Hematopoietic multipotent progenitor cell (in vitro differentiated cells): ENCODE measurements at regions not wholly inside any gene's neighbourhood (a gene's known extent, or its start where the extent isn't known, plus 50 kb on each side); places are given as distances from the start of the nearest gene placed in this dataset.

Source experiments
- DNase-seq, 3 donors: peaks; one replicate each; pipeline ENCODE4 v3.0.0-alpha.2; 2011 to 2015; ENCODE audit warnings: low read depth in 2 of 3, low spot score in 2 of 3

GRCh38 chr4:125994024-125994423 lies 679.3 kb downstream of the FAT4 start:
- no peak for DNase-seq

- DNase-seq, result no peak
Observed at GRCh38 chr4:125994430-125994829, 679.7 kb downstream of the FAT4 start.

DNA sequence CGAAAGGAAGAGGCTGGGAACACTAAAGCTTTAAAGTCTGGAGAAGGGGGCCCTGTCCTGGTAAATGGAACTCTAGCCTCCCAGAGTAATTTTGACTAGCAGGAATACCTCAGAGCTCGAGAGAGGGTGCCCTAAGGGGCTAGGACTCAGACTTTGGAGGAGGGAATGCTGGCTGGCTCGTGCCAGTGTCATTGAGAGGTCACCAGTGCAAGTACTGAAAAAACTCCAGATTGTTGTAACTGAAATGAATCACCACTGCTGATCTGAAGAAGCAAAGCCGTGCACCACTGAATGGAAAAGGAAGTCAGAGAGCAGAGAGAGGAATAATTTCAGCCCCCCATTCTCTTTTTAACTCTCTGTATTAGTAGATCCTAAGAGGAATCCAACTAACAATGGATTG lies 690.2 kb downstream of the FAT4 start:
- DNase-seq, result no peak

GRCh38 chr4:126007142-126007541 lies 692.4 kb downstream of the FAT4 start:
- no peak for DNase-seq

GRCh38 chr4:126012691-126013290 lies 698.0 kb downstream of the FAT4 start:
- no peak for DNase-seq

GRCh38 chr4:126018274-126018673 lies 703.5 kb downstream of the FAT4 start:
- no peak for DNase-seq

DNA sequence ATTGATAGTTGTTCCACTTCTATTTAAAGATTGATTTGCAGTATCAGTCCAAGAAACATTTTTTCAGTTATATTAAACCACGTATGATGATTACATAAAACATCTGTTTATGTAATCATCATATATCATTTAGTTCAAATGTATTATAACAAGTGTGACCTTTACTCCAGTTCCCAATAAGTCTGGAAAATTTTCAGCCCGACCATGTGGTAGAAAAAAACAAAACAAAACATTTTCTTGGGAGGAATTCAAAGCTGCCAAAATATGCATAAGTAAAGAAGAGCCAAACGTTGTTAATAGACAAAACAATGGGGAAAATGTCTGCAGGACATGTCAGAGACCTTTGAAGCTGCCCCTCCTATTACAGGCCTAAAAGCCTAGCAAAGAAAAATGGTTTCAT lies 709.1 kb downstream of the FAT4 start:
- no peak for DNase-seq

- no peak for DNase-seq
Observed at GRCh38 chr4:126027601-126028000, 712.8 kb downstream of the FAT4 start.

DNA sequence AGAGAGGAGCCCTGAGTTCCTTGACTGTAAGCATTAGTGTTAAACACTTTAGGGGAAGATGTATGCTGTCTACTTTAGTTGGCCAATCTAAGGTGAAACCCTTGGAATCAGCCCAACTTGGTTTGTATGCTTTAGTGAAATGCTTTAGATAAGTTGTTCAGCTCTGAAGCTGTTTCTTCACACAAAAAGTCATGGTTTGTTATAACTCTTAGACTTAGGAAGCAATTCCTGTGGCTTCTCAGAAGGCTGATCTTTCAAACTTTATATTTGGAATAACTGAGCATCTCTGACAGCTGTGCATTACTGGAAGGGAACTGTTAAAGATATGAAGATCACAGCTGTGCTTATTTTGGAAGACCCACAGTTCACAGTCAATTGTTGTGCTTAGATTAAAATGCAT lies 714.1 kb downstream of the FAT4 start:
- no peak for DNase-seq

DNA sequence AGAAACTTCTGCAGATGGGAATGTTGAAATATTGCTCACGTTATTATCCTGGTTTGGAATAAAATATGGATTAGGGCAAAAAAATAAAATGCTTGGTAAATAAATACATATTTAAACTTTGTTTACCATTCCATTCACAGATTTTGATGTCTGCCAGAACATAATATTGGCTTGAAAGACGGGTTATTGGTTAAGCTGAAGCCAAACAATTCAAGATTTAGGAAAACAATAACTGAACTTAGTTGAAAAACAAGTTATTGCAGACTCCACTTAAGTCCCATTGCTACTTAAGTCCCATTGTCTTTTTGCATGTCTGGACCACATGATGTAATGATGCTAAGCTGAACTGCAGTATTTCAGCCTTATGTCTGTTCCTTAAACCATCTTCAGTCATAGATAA lies 722.5 kb downstream of the FAT4 start:
- no peak for DNase-seq

- DNase-seq, result no peak
Observed at GRCh38 chr4:126038502-126039144, 723.9 kb downstream of the FAT4 start.

DNA sequence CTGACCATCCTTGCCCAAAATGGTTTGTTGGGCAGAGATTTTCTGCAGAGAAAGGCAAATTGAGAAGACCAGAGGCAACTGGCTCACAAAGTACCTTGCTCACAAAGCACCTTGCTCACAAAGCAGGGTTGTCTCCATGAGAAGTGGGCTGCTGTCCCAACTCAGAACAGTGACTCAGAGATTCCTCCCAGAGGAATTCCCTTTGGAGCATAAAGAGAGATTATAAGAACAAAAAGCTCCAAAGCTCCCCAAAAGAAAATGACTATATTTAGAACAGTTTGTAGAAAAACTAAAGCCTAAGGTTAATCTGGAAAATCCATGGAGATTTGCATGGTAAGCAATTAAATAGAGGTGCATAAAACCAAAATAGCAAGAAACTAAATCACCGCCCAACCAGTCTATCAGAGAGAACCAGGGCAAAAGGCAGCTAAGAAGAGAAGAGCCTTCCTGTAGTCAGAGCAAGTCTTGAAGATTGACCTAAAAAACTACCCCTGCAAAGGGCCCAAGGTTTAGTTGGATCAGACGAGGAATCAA lies 731.4 kb downstream of the FAT4 start:
- no peak for DNase-seq

- no peak for DNase-seq
Observed at GRCh38 chr4:126047114-126047513, 732.4 kb downstream of the FAT4 start.

- no peak for DNase-seq
Observed at GRCh38 chr4:126051689-126052424, 737.1 kb downstream of the FAT4 start.

DNA sequence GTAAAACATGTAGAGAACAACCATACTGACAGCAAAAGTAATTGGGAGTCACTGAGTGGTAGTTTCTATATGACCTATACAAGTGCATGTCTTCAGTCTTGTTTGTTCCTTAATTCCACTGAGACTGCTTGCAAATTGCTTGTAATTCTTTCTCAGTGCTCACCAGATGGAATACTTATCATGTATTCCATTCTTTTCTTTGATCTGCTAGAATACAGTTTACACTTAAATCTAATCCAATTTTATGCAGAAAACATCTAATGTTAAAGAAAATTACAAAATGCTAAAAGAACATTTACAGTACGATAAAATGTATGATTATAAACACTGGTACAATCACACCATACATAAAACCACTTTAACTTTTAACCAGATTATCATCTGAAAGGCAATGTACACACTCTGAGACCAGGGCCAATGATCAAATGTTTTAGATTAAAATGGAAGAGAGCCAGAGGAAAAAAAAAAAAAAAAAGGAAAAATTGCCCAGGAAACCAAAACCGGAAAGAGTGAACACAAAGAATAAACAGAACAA lies 741.4 kb downstream of the FAT4 start:
- no peak for DNase-seq

DNA sequence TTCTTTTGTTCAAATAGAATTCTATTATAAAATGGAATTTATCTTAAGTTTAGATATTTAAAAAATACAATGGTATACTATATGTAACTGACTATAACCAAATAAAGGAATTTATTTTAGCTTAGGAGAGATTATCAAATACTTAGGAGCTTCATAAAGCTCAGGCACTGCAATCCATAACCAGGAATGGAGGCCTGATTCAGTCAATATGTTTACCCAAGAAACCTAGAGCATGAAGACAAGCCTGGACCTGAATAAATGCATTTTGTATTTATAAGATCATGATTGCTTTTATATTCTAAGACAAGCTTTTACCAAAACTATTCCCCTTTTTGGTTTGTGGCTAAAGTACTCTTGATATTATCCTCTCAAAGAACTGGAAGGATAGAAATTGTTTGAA lies 742.6 kb downstream of the FAT4 start:
- DNase-seq, result no peak

GRCh38 chr4:126058596-126058995 lies 743.8 kb downstream of the FAT4 start:
- DNase-seq, result no peak

GRCh38 chr4:126061655-126062054 lies 746.9 kb downstream of the FAT4 start:
- DNase-seq, result no peak

GRCh38 chr4:126065016-126065415 lies 750.3 kb downstream of the FAT4 start:
- DNase-seq, result no peak

DNA sequence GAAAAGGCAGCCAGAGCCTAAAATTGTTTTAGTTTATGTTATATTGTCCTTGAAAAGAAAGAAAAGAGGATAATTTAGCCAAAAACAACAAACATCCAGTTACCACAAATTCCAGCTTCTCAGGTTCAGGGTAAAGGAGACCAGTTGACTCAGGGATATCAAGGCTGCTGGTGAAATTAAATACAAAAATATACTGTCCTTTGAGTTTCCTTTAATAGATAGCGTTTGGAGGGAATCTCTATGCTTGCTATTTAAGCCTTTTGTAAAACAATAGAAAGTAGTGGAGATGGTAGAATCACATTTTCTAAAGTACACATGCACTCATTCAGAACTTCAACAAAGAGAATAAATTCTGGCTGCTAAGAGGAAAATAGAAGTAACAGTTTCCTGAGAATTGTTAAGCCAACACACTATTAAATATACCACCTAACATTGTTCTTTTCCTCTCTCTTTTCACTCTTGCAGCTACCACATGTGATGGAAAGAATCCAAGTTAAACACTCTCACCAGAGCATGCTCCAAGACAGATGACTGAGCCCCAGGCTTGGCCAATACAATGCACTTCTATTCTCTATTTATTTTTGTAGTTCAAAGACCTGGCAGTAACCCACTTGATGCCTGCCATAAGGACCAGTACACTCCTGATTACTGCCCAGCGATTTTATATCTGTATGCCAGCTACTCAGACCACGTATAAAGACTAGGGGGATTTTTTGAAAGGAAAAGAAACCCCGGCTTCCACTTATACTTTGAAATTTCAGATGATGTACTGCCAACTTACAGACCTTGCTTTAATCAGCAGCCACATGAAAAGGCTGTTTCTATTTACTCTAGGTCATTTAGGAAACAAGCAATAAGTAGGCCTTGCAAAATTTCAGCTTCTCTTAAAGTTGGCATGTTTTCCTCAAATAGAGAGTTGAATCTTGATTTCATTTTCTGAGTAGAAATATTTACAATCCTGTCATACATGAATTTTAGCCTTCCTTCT lies 756.9 kb downstream of the FAT4 start:
- DNase-seq, result no peak
